ENCODE measurements at regions not wholly inside any gene's neighbourhood (a gene's known extent, or its start where the extent isn't known, plus 50 kb on each side); places are given as distances from the start of the nearest gene placed in this dataset.

GRCh38 chr4:46684041-46684440 is 225.0 kb downstream of the COX7B2 start:
- Histone ChIP-seq H3K27me3 (no peaks in the 10 kb centered on the region), H3K4me2 (no peak overlapping the region), H2AFZ (no peak overlapping the region), H4K20me1 (ENCODE audit: insufficient read depth, poor library complexity, severe bottlenecking) (no peaks in the 10 kb centered on the region), H3K27ac (no peak overlapping the region), H3K4me1 (ENCODE audit: insufficient read depth) (no peaks in the 10 kb centered on the region), H3K9me2 (replicated peaks; ENCODE audit: insufficient read depth) (no peaks in the 10 kb centered on the region), H3K36me3 (replicated peaks; ENCODE audit: insufficient read depth, low read depth) (no peaks in the 10 kb centered on the region), H3K4me3 (no peak overlapping the region), H3K79me2 (no peaks in the 10 kb centered on the region), H3K9me3 (ENCODE audit: low read depth) (no peaks in the 10 kb centered on the region)
- 65% methylated on average over 2 of the region's 2 CpGs for WGBS (ENCODE audit: low lambda C conversion rate, missing lambda C conversion rate)
- no peak for DNase-seq (ENCODE audit: low spot score)
- no peak for TF ChIP-seq EZH2phosphoT487 (IDR thresholded peaks at IDR 0.05; ENCODE audit: low read depth, severe bottlenecking, unreplicated experiment)
- TF ChIP-seq, protein P1, sequence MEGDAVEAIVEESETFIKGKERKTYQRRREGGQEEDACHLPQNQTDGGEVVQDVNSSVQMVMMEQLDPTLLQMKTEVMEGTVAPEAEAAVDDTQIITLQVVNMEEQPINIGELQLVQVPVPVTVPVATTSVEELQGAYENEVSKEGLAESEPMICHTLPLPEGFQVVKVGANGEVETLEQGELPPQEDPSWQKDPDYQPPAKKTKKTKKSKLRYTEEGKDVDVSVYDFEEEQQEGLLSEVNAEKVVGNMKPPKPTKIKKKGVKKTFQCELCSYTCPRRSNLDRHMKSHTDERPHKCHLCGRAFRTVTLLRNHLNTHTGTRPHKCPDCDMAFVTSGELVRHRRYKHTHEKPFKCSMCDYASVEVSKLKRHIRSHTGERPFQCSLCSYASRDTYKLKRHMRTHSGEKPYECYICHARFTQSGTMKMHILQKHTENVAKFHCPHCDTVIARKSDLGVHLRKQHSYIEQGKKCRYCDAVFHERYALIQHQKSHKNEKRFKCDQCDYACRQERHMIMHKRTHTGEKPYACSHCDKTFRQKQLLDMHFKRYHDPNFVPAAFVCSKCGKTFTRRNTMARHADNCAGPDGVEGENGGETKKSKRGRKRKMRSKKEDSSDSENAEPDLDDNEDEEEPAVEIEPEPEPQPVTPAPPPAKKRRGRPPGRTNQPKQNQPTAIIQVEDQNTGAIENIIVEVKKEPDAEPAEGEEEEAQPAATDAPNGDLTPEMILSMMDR (IDR thresholded peaks at IDR 0.05; ENCODE audit: poor library complexity) = no peak
- TF ChIP-seq EZH2 (IDR thresholded peaks at IDR 0.05; ENCODE audit: borderline replicate concordance) = no peak

- Histone ChIP-seq H3K27ac (no peak overlapping the region), H3K79me2 (no peaks in the 10 kb centered on the region), H3K4me3 (no peak overlapping the region), H4K20me1 (ENCODE audit: insufficient read depth, poor library complexity, severe bottlenecking) (no peaks in the 10 kb centered on the region), H3K27me3 (no peaks in the 10 kb centered on the region), H3K9me3 (ENCODE audit: low read depth) (no peaks in the 10 kb centered on the region), H3K4me2 (no peak overlapping the region), H3K9me2 (replicated peaks; ENCODE audit: insufficient read depth) (no peaks in the 10 kb centered on the region), H2AFZ (no peak overlapping the region), H3K4me1 (ENCODE audit: insufficient read depth) (no peaks in the 10 kb centered on the region), H3K36me3 (replicated peaks; ENCODE audit: insufficient read depth, low read depth) (no peaks in the 10 kb centered on the region)
- WGBS (ENCODE audit: low lambda C conversion rate, missing lambda C conversion rate) = 83% methylated on average over 1 of the region's 1 CpG
- DNase-seq (ENCODE audit: low spot score) = no peak
- no peak for TF ChIP-seq EZH2 (IDR thresholded peaks at IDR 0.05; ENCODE audit: borderline replicate concordance)
- TF ChIP-seq, protein P1 (IDR thresholded peaks at IDR 0.05; ENCODE audit: poor library complexity) = no peak
Measured at GRCh38 chr4:46676364-46676763, 232.7 kb downstream of the COX7B2 start.

DNA sequence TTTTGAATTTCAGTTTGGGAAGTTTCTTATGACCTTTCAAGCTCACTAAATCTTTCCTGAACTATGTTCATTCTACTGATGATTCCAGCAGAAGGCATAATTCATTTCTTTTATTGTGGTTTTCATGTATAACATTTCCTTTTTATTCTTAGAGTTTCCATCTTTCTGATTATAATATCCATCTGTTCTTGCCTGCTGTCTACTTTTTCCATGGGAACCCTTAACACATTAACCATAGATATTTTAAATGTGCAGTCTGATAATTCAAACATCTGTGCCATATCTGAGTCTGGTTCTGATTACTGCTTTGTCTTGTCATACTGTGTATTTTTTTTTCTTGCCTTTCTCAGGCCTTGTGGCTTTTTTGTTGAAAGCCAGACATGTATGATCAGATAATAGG is 234.7 kb downstream of the COX7B2 start:
- H3K4me3 ChIP-seq = no peak overlapping the region
- no peak for DNase-seq (ENCODE audit: low spot score)

More for the DNA sequence above, 234.7 kb downstream of the COX7B2 start:
- Histone ChIP-seq H3K27ac (no peak overlapping the region), H3K4me2 (no peak overlapping the region), H3K79me2 (no peaks in the 10 kb centered on the region), H3K9me2 (replicated peaks; ENCODE audit: insufficient read depth) (no peaks in the 10 kb centered on the region), H2AFZ (no peak overlapping the region), H4K20me1 (ENCODE audit: insufficient read depth, poor library complexity, severe bottlenecking) (no peaks in the 10 kb centered on the region), H3K27me3 (no peaks in the 10 kb centered on the region), H3K36me3 (replicated peaks; ENCODE audit: insufficient read depth, low read depth) (no peaks in the 10 kb centered on the region), H3K4me1 (ENCODE audit: insufficient read depth) (no peaks in the 10 kb centered on the region), H3K9me3 (ENCODE audit: low read depth) (no peaks in the 10 kb centered on the region)
- TF ChIP-seq EZH2 (IDR thresholded peaks at IDR 0.05; ENCODE audit: borderline replicate concordance) (no peak), EZH2phosphoT487 (IDR thresholded peaks at IDR 0.05; ENCODE audit: low read depth, severe bottlenecking, unreplicated experiment) (no peak)
- TF ChIP-seq, protein P1 (IDR thresholded peaks at IDR 0.05; ENCODE audit: poor library complexity) = no peak

All from hepatocyte (in vitro differentiated cells).